AG04449 (cell line): ENCODE measurements at regions not wholly inside any gene's neighbourhood (a gene's known extent, or its start where the extent isn't known, plus 50 kb on each side); places are given as distances from the start of the nearest gene placed in this dataset.

ENCODE experiments used
- CTCF ChIA-PET: fragments of 350-600 bp; formaldehyde crosslinking; extraction: SDS; loops from one replicate; lab custom pipeline; 2021; ENCODE audit warnings: antibody characterized with exemption; lab: Yijun Ruan, JAX
- POLR2A ChIA-PET: fragments of 400-600, 350-600 bp; formaldehyde crosslinking; extraction: SDS; loops from one replicate; lab custom pipeline; 2020; ENCODE audit warnings: antibody characterized with exemption, inconsistent platforms; lab: Yijun Ruan, JAX
- DNase-seq: peaks from one replicate; pipeline ENCODE4 v3.0.0-alpha.2; 2010; ENCODE audit warnings: low read depth, low spot score
- H3K4me3 ChIP-seq: 2 replicates; pipeline ENCODE4 v1.5.1; 2011; ENCODE audit warnings: low read depth, mild to moderate bottlenecking, control low read depth, low read length
- TF ChIP-seq, protein P1 (sequence below): IDR thresholded peaks from one replicate; pipeline ENCODE4 v1.5.1; 2011; ENCODE audit warnings: mild to moderate bottlenecking, moderate library complexity, low read length, control low read depth, inconsistent platforms; ENCODE audit not compliant: insufficient read depth; ENCODE audit errors: missing control alignments

DNA sequence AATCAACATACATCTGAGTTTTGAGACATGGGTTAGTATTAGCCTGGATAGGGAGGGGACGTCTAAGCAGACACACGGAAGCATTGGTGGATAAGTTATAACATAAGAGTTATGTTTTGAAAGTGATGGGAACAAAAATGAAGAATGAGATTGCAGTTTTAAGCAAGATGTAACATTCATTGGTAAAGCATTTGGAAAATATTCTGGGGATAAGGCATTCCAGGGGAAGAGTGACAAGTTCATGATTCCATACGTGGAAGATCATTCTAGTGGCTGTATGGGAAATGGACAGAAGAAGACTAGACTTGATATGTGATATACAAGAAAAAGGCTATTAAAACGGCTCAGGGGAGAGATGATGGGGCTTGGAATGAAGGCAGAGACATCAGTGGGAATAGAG, 632.9 kb downstream of the CDH8 start:
- DNase-seq: no peak
- ChIA-PET POLR2A (no interaction called here), CTCF (no interaction called here)
- TF ChIP-seq, protein P1, sequence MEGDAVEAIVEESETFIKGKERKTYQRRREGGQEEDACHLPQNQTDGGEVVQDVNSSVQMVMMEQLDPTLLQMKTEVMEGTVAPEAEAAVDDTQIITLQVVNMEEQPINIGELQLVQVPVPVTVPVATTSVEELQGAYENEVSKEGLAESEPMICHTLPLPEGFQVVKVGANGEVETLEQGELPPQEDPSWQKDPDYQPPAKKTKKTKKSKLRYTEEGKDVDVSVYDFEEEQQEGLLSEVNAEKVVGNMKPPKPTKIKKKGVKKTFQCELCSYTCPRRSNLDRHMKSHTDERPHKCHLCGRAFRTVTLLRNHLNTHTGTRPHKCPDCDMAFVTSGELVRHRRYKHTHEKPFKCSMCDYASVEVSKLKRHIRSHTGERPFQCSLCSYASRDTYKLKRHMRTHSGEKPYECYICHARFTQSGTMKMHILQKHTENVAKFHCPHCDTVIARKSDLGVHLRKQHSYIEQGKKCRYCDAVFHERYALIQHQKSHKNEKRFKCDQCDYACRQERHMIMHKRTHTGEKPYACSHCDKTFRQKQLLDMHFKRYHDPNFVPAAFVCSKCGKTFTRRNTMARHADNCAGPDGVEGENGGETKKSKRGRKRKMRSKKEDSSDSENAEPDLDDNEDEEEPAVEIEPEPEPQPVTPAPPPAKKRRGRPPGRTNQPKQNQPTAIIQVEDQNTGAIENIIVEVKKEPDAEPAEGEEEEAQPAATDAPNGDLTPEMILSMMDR: no peak
- no peak overlapping the region for H3K4me3 ChIP-seq

DNA sequence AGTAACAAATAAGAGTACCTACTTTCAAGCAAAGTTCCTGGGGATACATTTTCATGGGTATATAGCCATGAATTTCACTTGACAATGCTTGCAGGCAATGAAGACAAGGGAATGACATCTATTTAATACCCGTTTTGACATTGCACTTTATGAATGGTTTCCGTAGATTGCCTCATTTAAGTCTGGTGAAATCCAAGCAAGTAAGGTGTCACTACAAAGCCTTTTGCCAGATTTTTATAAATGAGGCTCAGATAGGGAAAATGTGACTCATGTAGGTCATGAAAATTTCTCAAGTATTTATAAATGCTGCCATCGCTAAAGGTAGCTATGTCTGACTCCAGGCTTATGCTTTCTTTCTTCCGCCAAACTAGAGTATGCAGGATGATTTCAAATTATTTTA, 644.3 kb downstream of the CDH8 start:
- no peak for DNase-seq
- TF ChIP-seq, protein P1: no peak
- no peak overlapping the region for H3K4me3 ChIP-seq
- POLR2A ChIA-PET: no interaction called here
- CTCF ChIA-PET: no interaction called here

DNA sequence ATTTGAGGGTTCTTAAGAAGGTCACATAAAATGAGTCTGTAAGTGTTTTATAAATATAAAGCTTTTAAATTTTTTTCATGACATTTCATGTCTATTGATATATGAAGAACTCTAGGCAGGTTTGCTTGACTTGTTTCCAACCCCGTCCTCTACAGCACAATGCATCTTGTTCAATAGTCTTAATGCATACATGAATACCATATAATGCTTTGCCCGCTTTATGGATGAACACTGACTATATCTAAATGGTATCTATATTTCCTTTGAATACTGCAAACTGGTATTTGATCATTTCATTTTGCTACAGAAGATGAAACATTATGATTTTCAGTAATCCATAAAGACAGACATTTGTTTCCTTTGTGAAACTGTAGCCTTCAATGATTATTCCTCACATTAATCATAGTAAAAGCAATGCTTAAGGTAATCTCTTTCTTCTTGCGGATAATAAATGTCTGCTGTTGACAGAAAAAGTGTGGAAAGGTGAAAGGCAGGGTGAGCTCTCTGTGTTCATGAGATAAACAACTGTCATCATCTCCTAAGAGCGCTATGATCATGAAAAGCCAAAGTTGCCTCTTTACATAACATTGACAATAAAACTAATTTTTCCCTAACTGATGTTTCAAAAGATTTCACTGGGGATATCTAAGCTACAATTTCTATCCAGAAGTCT, 645.1 kb downstream of the CDH8 start:
- no peak for DNase-seq
- TF ChIP-seq, protein P1: no peak
- ChIA-PET CTCF (no interaction called here), POLR2A (no interaction called here)
- no peak overlapping the region for H3K4me3 ChIP-seq

DNA sequence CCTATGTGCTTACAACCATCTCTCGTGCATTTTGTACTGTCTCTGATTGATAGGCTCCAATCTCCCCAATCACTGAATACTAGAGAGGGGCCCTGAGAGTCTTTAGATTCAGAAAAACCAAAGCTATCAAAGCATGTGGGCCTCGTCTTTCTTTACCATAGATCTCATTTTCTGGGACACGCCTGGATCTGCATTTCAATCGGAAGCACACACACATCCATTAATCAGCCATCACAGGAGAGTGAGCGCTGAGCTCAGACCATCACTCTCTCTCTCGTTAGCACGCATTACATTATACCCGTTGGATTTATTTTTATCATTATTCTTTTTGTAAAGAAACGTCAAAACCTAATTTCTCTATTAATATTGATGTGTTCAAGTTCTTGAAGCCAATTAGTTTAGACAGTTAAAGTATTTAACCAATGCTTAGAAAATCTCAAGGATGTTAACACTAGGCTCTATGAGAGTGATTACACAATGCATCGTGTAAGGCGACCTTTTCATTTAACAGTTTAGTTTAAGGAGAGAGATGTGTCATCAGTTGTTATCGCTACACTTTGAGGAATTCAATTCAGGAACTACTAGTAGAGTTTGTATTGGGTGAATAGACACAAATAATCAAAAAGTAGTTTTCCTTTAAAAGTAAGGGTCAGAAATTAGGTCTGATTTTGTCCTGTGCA, 650.7 kb downstream of the CDH8 start:
- H3K4me3 ChIP-seq: no peak overlapping the region
- TF ChIP-seq, protein P1: no peak
- POLR2A ChIA-PET: no interaction called here
- CTCF ChIA-PET: no interaction called here
- no peak for DNase-seq

DNA sequence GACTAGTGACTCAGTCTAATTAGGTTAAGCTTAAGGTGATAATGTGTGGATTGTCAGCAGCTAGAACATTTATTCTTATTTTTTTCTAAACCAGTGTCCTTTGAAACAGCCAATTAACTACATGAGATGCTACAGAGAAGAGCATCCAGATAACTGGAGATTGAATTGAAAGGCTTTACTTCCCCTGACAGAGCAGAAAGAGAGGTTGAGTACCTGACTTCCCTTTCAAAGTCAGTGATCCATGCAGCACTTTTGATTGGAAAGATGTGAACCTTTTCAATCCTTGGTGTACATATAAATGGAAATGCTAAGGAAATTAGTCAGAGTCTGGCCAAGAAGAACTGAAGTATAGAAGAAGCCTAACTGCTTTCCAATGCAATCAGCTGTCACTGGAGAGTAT, 653.8 kb downstream of the CDH8 start:
- TF ChIP-seq, protein P1: no peak
- ChIA-PET POLR2A (no interaction called here), CTCF (no interaction called here)
- no peak overlapping the region for H3K4me3 ChIP-seq
- no peak for DNase-seq

DNA sequence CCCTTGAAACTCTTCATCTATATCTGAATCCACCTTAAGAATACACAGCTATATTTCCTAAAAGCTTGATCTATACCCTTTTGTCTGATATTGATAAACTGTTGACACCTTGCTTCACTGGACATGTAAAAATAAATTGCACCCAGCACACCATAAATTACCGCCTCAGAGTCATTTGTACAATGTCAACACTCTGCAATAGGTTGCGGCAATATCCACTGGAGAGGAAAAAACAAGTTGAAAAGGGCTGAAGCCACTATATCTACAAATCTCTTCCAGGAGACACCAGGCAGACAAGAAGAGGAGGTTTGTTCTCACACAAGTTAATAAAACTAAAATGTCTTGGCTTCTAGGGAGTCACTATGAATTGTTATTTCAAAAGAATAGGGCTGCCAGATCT, 656.9 kb downstream of the CDH8 start:
- CTCF ChIA-PET: no interaction called here
- POLR2A ChIA-PET: no interaction called here
- DNase-seq: no peak
- H3K4me3 ChIP-seq: no peak overlapping the region
- TF ChIP-seq, protein P1: no peak
